Mucosa of descending colon (tissue), 3 donors: ENCODE measurements at regions not wholly inside any gene's neighbourhood (a gene's known extent, or its start where the extent isn't known, plus 50 kb on each side); places are given as distances from the start of the nearest gene placed in this dataset.

Experiments
- ATAC-seq: fragments of 200-7000 bp; cut with Tn5 transposase; one replicate; pipeline ENCODE4 v1.9.1; 2020; ENCODE audit warnings: mild to moderate bottlenecking, moderate library complexity
- DNase-seq, 3 donors: peaks; one replicate each; pipeline ENCODE4 v3.0.0-alpha.2; 2020
- H3K36me3 ChIP-seq: fragments of 200-600 bp; one replicate; pipeline ENCODE4 v1.8.0; 2021; ENCODE audit warnings: low read depth, mild to moderate bottlenecking
- H3K4me1 ChIP-seq: fragments of 200-600 bp; one replicate; pipeline ENCODE4 v1.8.0; 2021; ENCODE audit warnings: low read depth, mild to moderate bottlenecking
- H3K4me3 ChIP-seq: fragments of 200-600 bp; one replicate; pipeline ENCODE4 v1.8.0; 2021; ENCODE audit warnings: mild to moderate bottlenecking
- H3K9me3 ChIP-seq: fragments of 200-600 bp; one replicate; pipeline ENCODE4 v1.8.0; 2021; ENCODE audit warnings: mild to moderate bottlenecking
- intact Hi-C, 2 donors: fragments of 100-400 bp; cut with DNase I in 1 of 2; cut with micrococcal nuclease in 1 of 2; formaldehyde crosslinking; loops; one replicate each; pipeline versions ENCODE4 v1.11.0 to v1.11.1; 2022; cut with DNase I, micrococcal nuclease
- TF ChIP-seq, protein P1 (sequence below): fragments of 200-600 bp; IDR thresholded peaks from one replicate; pipeline ENCODE4 v1.8.0; 2022; ENCODE audit warnings: antibody characterized with exemption, mild to moderate bottlenecking
- donor health status: DM: no; HTN: no; CAD: no; lungs with moderate emphysema.
- donor health status: DM: no; HTN: no; CAD: no.
- donor health status: DM: no; HTN: yes; CAD: no.

DNA sequence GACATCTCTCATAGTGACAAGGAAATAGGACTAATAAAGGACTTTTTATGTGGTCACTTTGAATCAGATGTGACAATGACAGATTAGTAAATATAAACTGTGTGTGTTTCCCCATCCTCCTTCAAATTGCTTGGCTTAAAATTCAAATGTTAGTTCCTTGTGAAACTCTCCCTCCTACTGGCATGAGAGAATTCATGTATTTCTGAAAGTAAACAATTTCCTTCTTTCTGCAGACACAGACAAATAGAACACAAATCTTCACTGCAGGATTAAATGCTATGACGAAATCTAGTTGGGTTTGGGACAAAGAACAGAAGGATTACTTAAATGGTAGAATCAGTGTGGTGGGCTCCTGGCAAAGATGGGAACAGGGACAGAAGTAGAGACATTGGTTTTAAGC, 328.7 kb upstream of the FAM98A start:
- intact Hi-C loops = no loop called here
- DNase-seq (no peak), ATAC-seq (no peak)
- Histone ChIP-seq H3K4me3 (no peak overlapping the region), H3K4me1 (no peaks in the 10 kb centered on the region), H3K36me3 (no peaks in the 10 kb centered on the region), H3K9me3 (peaks cover 9% of the 10 kb centered on the region)
- TF ChIP-seq, protein P1, sequence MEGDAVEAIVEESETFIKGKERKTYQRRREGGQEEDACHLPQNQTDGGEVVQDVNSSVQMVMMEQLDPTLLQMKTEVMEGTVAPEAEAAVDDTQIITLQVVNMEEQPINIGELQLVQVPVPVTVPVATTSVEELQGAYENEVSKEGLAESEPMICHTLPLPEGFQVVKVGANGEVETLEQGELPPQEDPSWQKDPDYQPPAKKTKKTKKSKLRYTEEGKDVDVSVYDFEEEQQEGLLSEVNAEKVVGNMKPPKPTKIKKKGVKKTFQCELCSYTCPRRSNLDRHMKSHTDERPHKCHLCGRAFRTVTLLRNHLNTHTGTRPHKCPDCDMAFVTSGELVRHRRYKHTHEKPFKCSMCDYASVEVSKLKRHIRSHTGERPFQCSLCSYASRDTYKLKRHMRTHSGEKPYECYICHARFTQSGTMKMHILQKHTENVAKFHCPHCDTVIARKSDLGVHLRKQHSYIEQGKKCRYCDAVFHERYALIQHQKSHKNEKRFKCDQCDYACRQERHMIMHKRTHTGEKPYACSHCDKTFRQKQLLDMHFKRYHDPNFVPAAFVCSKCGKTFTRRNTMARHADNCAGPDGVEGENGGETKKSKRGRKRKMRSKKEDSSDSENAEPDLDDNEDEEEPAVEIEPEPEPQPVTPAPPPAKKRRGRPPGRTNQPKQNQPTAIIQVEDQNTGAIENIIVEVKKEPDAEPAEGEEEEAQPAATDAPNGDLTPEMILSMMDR = no peak

- TF ChIP-seq, protein P1 = no peak
- peaks cover 9% of the 10 kb centered on the region for H3K9me3 ChIP-seq
- ATAC-seq (no peak), DNase-seq (no peak)
- H3K36me3 ChIP-seq = no peaks in the 10 kb centered on the region
- H3K4me3 ChIP-seq = no peak overlapping the region
- intact Hi-C loops = no loop called here
- no peaks in the 10 kb centered on the region for H3K4me1 ChIP-seq
Measured at GRCh38 chr2:33925311-33925710, 326.2 kb upstream of the FAM98A start.

GRCh38 chr2:33924586-33925169, 325.6 kb upstream of the FAM98A start:
- TF ChIP-seq, protein P1 = no peak
- H3K36me3 ChIP-seq = no peaks in the 10 kb centered on the region
- ATAC-seq (no peak), DNase-seq (no peak)
- peaks cover 13% of the 10 kb centered on the region for H3K9me3 ChIP-seq
- H3K4me3 ChIP-seq = no peak overlapping the region
- intact Hi-C loops = no loop called here
- H3K4me1 ChIP-seq = no peaks in the 10 kb centered on the region

GRCh38 chr2:33917252-33917651, 318.2 kb upstream of the FAM98A start:
- H3K4me3 ChIP-seq = no peak overlapping the region
- no peaks in the 10 kb centered on the region for H3K36me3 ChIP-seq
- peaks cover 42% of the 10 kb centered on the region for H3K9me3 ChIP-seq
- no peak for DNase-seq
- TF ChIP-seq, protein P1 = no peak
- intact Hi-C loops = no loop called here
- ATAC-seq = no peak
- H3K4me1 ChIP-seq = no peaks in the 10 kb centered on the region

DNA sequence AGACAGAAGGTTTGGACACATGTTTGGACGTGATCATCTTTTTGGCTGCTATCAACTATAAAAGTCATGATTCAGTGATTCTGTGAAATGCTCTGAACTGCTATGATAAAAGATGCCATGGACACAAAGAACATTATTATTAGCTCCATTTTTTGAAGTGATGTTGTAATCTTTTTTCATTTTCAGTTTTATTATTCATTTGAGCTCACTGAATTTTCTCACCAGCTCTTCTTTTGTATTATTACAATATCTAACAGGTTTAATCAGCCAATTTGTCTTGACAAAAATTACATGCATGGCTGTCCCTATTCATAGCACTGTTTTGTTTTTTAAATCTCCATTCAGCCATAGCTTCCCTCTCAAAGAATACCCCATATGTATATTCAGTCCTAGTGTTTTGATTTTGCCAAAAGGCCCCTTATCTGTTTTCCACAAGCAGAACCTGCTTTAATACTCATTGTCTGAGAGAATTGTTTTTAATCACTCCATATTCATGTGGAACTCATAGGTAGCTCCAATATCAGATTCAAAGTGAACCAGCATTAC, 314.0 kb upstream of the FAM98A start:
- DNase-seq = no peak
- intact Hi-C loops = no loop called here
- no peak for ATAC-seq

More for the DNA sequence above, 314.0 kb upstream of the FAM98A start:
- no peaks in the 10 kb centered on the region for H3K4me1 ChIP-seq
- H3K9me3 ChIP-seq = peaks cover 41% of the 10 kb centered on the region
- H3K4me3 ChIP-seq = no peak overlapping the region
- H3K36me3 ChIP-seq = no peaks in the 10 kb centered on the region
- TF ChIP-seq, protein P1 = no peak
